Activated T-helper 2 cell treated with anti-CD3 and anti-CD28 coated beads, Interferon-gamma antibody, Interleukin-2, Interleukin-4, amounts not matched to agents 10 μg/mL and 5 μg/mL and 100 μg/mL, durations not matched to agents 14 hours and 24 hours and 36 hours (primary cell): ENCODE measurements at regions not wholly inside any gene's neighbourhood (a gene's known extent, or its start where the extent isn't known, plus 50 kb on each side); places are given as distances from the start of the nearest gene placed in this dataset.
"Not testable (repeated sequence)": the region's sequence is repeated elsewhere in the genome, so short reads cannot be mapped to it uniquely, and the experiment has no call there.

ENCODE experiments used
- DNase-seq: peaks from one replicate; pipeline ENCODE4 v3.0.0; 2021; ENCODE audit warnings: low spot score
- H3K27ac Mint-ChIP-seq: one replicate; pipeline ENCODE4 v1.8.0; 2021; ENCODE audit warnings: mixed read lengths
- H3K27me3 Mint-ChIP-seq: one replicate; pipeline ENCODE4 v1.8.0; 2021; ENCODE audit warnings: low read depth, mixed read lengths
- H3K36me3 Mint-ChIP-seq: one replicate; pipeline ENCODE4 v1.8.0; 2021; ENCODE audit warnings: low read depth, mixed read lengths
- H3K4me1 Mint-ChIP-seq: one replicate; pipeline ENCODE4 v1.8.0; 2021; ENCODE audit warnings: low read depth, mixed read lengths
- H3K4me3 Mint-ChIP-seq: one replicate; pipeline ENCODE4 v1.8.0; 2021; ENCODE audit warnings: low read depth, mild to moderate bottlenecking, moderate library complexity, mixed read lengths
- H3K9me3 Mint-ChIP-seq: one replicate; pipeline ENCODE4 v1.8.0; 2021; ENCODE audit warnings: mixed read lengths
- intact Hi-C: fragments of 100-400 bp; cut with micrococcal nuclease; formaldehyde crosslinking; loops from one replicate; pipeline ENCODE4 v1.15.1; 2023

DNA sequence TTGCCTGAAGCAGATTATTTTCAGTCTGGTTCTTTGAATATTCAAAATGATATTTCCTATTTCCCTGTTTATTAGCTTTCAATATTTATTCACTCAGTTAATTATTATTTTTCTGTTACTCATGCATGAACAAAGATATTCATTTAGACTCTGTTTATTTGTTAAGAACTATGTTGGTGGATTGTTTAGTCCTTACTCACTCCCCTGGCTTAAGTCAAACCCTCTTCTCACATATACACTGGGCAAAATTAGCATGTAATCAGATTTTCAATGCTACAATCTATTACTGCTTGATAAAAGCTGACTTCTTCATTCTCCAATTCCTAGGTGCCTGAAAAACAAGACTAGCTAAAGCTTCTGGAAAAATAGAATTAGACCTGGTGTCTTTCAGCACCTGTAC is 335.8 kb downstream of the FAT4 start:
- Mint-ChIP-seq H3K9me3 (peaks cover 5% of the 10 kb centered on the region), H3K27me3 (no peaks in the 10 kb centered on the region), H3K4me1 (no peaks in the 10 kb centered on the region), H3K36me3 (no peaks in the 10 kb centered on the region), H3K4me3 (no peak overlapping the region), H3K27ac (no peak overlapping the region)
- no peak for DNase-seq
- intact Hi-C loops, result no loop called here

GRCh38 chr4:125651707-125652357 is 337.1 kb downstream of the FAT4 start:
- intact Hi-C loops, H3K27ac Mint-ChIP-seq, H3K9me3 Mint-ChIP-seq, H3K4me3 Mint-ChIP-seq, H3K36me3 Mint-ChIP-seq, H3K27me3 Mint-ChIP-seq, DNase-seq, H3K4me1 Mint-ChIP-seq: not testable (repeated sequence)

DNA sequence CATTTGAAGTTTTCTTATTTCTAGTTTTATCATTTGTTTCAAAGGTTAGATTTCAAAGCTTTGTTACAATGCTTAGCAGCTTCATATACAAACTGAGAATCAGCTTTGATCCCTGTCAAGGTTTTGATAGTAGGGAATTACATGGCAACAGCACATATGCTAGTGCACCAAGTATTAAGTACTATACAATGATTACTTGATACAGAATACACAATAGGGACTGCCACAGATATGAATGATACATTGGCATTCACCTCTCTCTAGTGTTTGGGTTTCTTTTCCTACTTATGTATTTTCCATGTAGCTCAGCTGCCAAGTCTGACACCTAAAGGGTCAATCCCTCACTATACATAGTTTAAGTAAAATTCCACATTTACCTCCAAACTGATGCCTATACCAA is 344.0 kb downstream of the FAT4 start:
- Mint-ChIP-seq H3K9me3 (no peaks in the 10 kb centered on the region), H3K27ac (no peak overlapping the region), H3K4me3 (no peak overlapping the region), H3K36me3 (no peaks in the 10 kb centered on the region), H3K27me3 (no peaks in the 10 kb centered on the region), H3K4me1 (no peaks in the 10 kb centered on the region)
- no peak for DNase-seq
- intact Hi-C loops, result no loop called here

GRCh38 chr4:125663896-125664767 is 349.4 kb downstream of the FAT4 start:
- Mint-ChIP-seq H3K27ac (no peak overlapping the region), H3K4me1 (no peaks in the 10 kb centered on the region), H3K36me3 (no peaks in the 10 kb centered on the region), H3K27me3 (no peaks in the 10 kb centered on the region), H3K4me3 (no peak overlapping the region), H3K9me3 (no peaks in the 10 kb centered on the region)
- intact Hi-C loops, result no loop called here
- DNase-seq, result no peak

DNA sequence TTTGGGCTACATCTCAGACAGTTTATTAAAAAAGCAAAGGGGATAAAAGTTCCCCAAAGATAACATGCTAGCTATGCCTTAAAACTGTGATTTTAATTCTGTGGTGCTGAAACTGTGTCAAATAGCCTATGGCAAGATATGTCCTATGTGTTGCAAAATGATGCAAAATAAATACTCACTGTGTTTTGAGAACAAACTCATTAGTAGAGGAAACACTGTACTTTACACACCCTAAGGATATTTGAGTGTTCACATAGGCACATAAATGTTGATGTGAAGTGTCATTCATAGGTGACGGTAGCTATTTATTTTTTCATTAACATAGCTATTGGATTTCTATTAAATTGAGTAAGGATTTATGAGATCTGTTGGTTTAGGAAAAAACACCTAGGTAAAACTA is 351.9 kb downstream of the FAT4 start:
- H3K27ac Mint-ChIP-seq, result no peak overlapping the region
- no peaks in the 10 kb centered on the region for H3K9me3 Mint-ChIP-seq
- H3K4me3 Mint-ChIP-seq, result no peak overlapping the region
- intact Hi-C loops, result no loop called here
- H3K36me3 Mint-ChIP-seq, result no peaks in the 10 kb centered on the region
- no peaks in the 10 kb centered on the region for H3K27me3 Mint-ChIP-seq
- no peak for DNase-seq
- no peaks in the 10 kb centered on the region for H3K4me1 Mint-ChIP-seq

- no peaks in the 10 kb centered on the region for H3K27me3 Mint-ChIP-seq
- no peak overlapping the region for H3K4me3 Mint-ChIP-seq
- DNase-seq, result no peak
- H3K4me1 Mint-ChIP-seq, result no peaks in the 10 kb centered on the region
- H3K9me3 Mint-ChIP-seq, result no peaks in the 10 kb centered on the region
- intact Hi-C loops, result no loop called here
- H3K36me3 Mint-ChIP-seq, result no peaks in the 10 kb centered on the region
- no peak overlapping the region for H3K27ac Mint-ChIP-seq
Observed at GRCh38 chr4:125676156-125676555, 361.4 kb downstream of the FAT4 start.

GRCh38 chr4:125676583-125676982 is 361.8 kb downstream of the FAT4 start:
- Mint-ChIP-seq H3K27me3 (no peaks in the 10 kb centered on the region), H3K36me3 (no peaks in the 10 kb centered on the region)
- intact Hi-C loops, result no loop called here

GRCh38 chr4:125677665-125678307 is 363.0 kb downstream of the FAT4 start:
- intact Hi-C loops, result no loop called here
- no peaks in the 10 kb centered on the region for H3K9me3 Mint-ChIP-seq
- DNase-seq, result no peak

More at GRCh38 chr4:125676583-125676982, 361.8 kb downstream of the FAT4 start:
- no peak for DNase-seq
- H3K4me3 Mint-ChIP-seq, result no peak overlapping the region
- no peak overlapping the region for H3K27ac Mint-ChIP-seq
- H3K4me1 Mint-ChIP-seq, result no peaks in the 10 kb centered on the region
- H3K9me3 Mint-ChIP-seq, result no peaks in the 10 kb centered on the region

DNA sequence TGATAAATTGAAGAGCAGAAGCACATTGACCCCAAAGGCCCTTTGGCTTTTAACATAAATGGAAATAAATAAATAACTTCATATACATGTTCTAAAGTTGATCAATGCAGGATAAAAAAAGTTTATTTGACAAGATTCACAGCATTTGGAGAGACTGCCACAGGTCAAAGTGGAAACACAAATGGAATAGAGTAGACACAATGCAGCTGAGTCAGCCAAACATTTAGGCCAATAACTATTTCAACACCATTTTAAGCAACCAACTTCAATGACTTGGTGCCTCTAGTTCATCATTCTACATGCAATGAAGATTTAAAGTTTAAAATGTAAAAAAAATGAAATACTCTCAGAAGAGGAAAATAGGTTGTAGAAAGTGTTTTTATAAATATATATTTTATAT is 365.2 kb downstream of the FAT4 start:
- H3K9me3 Mint-ChIP-seq, result no peaks in the 10 kb centered on the region
- DNase-seq, result no peak
- H3K27me3 Mint-ChIP-seq, result no peaks in the 10 kb centered on the region
- no peak overlapping the region for H3K4me3 Mint-ChIP-seq
- intact Hi-C loops, result no loop called here
- no peaks in the 10 kb centered on the region for H3K36me3 Mint-ChIP-seq
- no peak overlapping the region for H3K27ac Mint-ChIP-seq
- no peaks in the 10 kb centered on the region for H3K4me1 Mint-ChIP-seq

More at GRCh38 chr4:125677665-125678307, 363.0 kb downstream of the FAT4 start:
- Mint-ChIP-seq H3K36me3 (no peaks in the 10 kb centered on the region), H3K4me3 (no peak overlapping the region), H3K27me3 (no peaks in the 10 kb centered on the region), H3K27ac (no peak overlapping the region), H3K4me1 (no peaks in the 10 kb centered on the region)

DNA sequence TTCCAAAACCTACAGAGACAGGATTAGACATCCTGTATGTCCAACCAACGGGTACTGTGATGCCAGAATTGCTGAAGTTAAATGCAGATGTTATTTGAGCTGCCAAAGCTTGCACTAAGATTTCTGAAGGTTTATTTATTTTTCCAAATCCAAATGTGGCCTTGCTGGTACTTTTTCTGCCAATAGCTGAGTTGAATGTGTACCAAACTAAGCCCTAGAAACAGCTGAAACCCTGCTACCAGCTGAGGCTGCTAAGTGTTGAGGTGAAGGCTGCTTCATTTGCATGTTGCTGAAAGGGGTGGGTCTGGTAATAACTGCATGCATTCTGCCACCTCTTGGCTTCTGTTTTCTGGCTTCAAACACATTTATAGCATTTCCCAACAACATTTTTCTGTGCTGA is 366.5 kb downstream of the FAT4 start:
- DNase-seq, result no peak
- no peaks in the 10 kb centered on the region for H3K27me3 Mint-ChIP-seq
- H3K27ac Mint-ChIP-seq, result no peak overlapping the region
- H3K4me1 Mint-ChIP-seq, result no peaks in the 10 kb centered on the region
- H3K4me3 Mint-ChIP-seq, result no peak overlapping the region
- H3K36me3 Mint-ChIP-seq, result no peaks in the 10 kb centered on the region
- H3K9me3 Mint-ChIP-seq, result no peaks in the 10 kb centered on the region
- intact Hi-C loops, result no loop called here

DNA sequence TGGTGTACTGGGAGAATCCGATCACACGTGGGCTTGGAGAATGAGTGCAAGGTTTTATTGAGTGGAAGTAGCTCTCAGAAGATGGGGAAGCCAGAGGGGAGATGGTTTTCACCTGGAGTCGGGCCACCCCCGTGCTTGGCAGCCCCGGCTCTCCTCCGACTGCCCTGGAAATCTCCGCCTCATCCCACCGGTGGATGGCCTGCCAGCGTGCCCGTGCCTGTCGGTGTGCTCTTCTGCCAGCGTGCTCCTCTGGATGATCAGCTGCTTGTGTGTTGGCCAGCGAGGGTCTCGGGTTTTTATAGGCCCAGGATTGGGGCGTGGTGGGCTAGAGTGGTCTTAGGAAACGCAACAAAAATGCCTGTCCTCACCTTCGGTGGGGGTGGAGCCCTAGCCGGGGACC is 368.0 kb downstream of the FAT4 start:
- H3K36me3 Mint-ChIP-seq, result no peaks in the 10 kb centered on the region

GRCh38 chr4:125688841-125689240 is 374.1 kb downstream of the FAT4 start:
- H3K9me3 Mint-ChIP-seq, result no peaks in the 10 kb centered on the region
- H3K27me3 Mint-ChIP-seq, result no peaks in the 10 kb centered on the region
- no peak overlapping the region for H3K4me3 Mint-ChIP-seq
- no peak for DNase-seq
- no peaks in the 10 kb centered on the region for H3K36me3 Mint-ChIP-seq
- intact Hi-C loops, result no loop called here
- no peak overlapping the region for H3K27ac Mint-ChIP-seq
- no peaks in the 10 kb centered on the region for H3K4me1 Mint-ChIP-seq

More for the DNA sequence above, 368.0 kb downstream of the FAT4 start:
- Mint-ChIP-seq H3K27ac (no peak overlapping the region), H3K4me1 (no peaks in the 10 kb centered on the region), H3K9me3 (no peaks in the 10 kb centered on the region), H3K27me3 (no peaks in the 10 kb centered on the region), H3K4me3 (no peak overlapping the region)
- intact Hi-C loops, result no loop called here
- no peak for DNase-seq

- H3K9me3 Mint-ChIP-seq, result no peaks in the 10 kb centered on the region
- no peaks in the 10 kb centered on the region for H3K36me3 Mint-ChIP-seq
- H3K4me3 Mint-ChIP-seq, result no peak overlapping the region
- no peak for DNase-seq
- no peaks in the 10 kb centered on the region for H3K27me3 Mint-ChIP-seq
- H3K4me1 Mint-ChIP-seq, result no peaks in the 10 kb centered on the region
- H3K27ac Mint-ChIP-seq, result no peak overlapping the region
- intact Hi-C loops, result no loop called here
Observed at GRCh38 chr4:125689805-125690204, 375.1 kb downstream of the FAT4 start.
